ENCODE measurements at regions not wholly inside any gene's neighbourhood (a gene's known extent, or its start where the extent isn't known, plus 50 kb on each side); places are given as distances from the start of the nearest gene placed in this dataset.
"Not testable (repeated sequence)": the region's sequence is repeated elsewhere in the genome, so short reads cannot be mapped to it uniquely, and the experiment has no call there.

DNA sequence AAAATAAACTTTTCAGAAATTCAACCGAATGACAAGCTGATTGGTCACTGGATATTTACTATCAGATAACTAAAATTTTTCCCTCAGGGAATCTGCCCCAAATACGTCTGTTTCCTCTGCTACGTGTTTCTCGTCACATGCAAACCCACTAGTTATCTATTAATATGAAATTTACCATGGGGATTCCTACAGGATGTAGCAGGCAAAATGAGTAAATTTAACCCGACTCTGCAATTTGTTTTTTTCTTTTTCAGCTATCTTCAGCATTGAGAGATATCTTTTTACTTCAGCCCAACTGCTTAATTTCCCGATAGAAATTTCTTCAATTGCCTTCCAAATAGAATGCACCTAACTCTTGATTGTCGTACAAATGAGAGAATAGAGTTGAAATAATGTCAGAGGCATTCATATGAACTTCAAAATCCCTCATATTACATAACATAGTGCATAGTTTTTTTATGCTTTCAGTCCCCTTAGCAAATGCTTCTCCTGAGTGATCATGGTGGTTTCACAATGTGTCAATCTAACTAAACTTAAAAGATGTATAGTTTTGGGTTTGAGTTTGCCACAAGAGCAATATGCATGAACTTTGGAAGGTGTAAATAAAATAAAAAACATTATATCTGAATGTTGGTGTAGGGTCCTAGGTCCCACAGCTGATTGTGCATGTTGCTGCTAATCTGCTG is 913.1 kb upstream of the GRIA3 start:
- DNase-seq: no peak
- WGBS, 2 donors: 55 to 66% methylated on average over 7 of the region's 7 CpGs
- Histone ChIP-seq H3K9me3 (no peaks in the 10 kb centered on the region), H3K27ac (no peak overlapping the region), H3K4me3 (no peak overlapping the region), H3K4me1 (no peaks in the 10 kb centered on the region), H3K27me3 (no peaks in the 10 kb centered on the region), H3K36me3 (ENCODE audit: low read depth, missing control alignments) (no peaks in the 10 kb centered on the region)
- no peak for TF ChIP-seq POLR2A (IDR thresholded peaks at IDR 0.05)
- TF ChIP-seq, protein P1, sequence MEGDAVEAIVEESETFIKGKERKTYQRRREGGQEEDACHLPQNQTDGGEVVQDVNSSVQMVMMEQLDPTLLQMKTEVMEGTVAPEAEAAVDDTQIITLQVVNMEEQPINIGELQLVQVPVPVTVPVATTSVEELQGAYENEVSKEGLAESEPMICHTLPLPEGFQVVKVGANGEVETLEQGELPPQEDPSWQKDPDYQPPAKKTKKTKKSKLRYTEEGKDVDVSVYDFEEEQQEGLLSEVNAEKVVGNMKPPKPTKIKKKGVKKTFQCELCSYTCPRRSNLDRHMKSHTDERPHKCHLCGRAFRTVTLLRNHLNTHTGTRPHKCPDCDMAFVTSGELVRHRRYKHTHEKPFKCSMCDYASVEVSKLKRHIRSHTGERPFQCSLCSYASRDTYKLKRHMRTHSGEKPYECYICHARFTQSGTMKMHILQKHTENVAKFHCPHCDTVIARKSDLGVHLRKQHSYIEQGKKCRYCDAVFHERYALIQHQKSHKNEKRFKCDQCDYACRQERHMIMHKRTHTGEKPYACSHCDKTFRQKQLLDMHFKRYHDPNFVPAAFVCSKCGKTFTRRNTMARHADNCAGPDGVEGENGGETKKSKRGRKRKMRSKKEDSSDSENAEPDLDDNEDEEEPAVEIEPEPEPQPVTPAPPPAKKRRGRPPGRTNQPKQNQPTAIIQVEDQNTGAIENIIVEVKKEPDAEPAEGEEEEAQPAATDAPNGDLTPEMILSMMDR (IDR thresholded peaks at IDR 0.05): no peak
- intact Hi-C loops (cut with DNase I; ENCODE audit: low total_unique reads): no loop called here

DNA sequence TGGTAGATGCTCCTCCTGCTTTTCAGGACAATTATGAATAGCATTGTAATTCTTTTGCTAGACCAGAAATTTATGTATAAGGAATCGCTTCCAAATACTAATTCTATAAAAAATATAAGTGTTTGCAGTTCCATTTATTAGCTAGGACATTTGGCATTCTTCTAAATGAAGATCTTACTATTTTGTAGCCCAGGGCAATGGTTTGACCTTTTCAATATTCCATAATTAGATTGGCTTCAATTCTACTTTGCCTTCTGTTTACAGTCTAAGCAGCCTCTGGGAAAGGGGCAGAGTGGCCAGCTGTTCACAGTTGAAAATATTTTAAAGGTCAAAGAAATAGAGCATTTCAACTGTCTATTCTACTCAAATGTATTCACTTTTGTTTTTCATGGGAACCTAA is 912.1 kb upstream of the GRIA3 start:
- H3K4me1 ChIP-seq: no peaks in the 10 kb centered on the region
- H3K4me3 ChIP-seq: no peak overlapping the region
- no peaks in the 10 kb centered on the region for H3K9me3 ChIP-seq
- no peak for TF ChIP-seq POLR2A (IDR thresholded peaks at IDR 0.05)
- TF ChIP-seq, protein P1 (IDR thresholded peaks at IDR 0.05): no peak
- DNase-seq: no peak
- H3K27ac ChIP-seq: no peak overlapping the region
- intact Hi-C loops (cut with DNase I; ENCODE audit: low total_unique reads): no loop called here
- no peaks in the 10 kb centered on the region for H3K27me3 ChIP-seq
- no peaks in the 10 kb centered on the region for H3K36me3 ChIP-seq (ENCODE audit: low read depth, missing control alignments)
- 46 to 75% methylated on average over 1 of the region's 1 CpG for WGBS, 2 donors

DNA sequence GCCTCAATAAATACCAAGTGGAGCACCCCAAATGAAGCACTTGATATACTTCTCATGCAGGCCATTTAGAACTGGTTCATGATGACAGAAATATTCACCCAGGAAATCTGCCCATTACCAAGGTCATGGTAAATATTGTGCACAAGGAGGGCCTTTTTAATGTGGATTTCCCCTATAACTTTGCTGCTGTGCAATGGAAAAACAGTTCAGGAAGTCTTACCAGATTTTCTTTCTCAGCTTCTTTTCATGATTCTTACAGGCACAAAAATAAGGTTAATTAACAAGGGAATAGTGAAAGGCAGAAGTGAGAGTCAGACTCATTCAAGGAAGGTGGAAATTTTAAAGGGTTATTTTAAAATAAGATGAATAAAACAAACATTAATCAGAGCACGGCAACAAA is 904.3 kb upstream of the GRIA3 start:
- H3K27me3 ChIP-seq: no peaks in the 10 kb centered on the region
- DNase-seq: no peak
- no peaks in the 10 kb centered on the region for H3K4me1 ChIP-seq
- no peaks in the 10 kb centered on the region for H3K36me3 ChIP-seq (ENCODE audit: low read depth, missing control alignments)
- H3K27ac ChIP-seq: no peak overlapping the region
- no peaks in the 10 kb centered on the region for H3K9me3 ChIP-seq
- WGBS, 2 donors: 85 to 88% methylated on average over 1 of the region's 1 CpG
- no peak for TF ChIP-seq POLR2A (IDR thresholded peaks at IDR 0.05)
- TF ChIP-seq, protein P1 (IDR thresholded peaks at IDR 0.05): no peak
- intact Hi-C loops (cut with DNase I; ENCODE audit: low total_unique reads): no loop called here
- no peak overlapping the region for H3K4me3 ChIP-seq

DNA sequence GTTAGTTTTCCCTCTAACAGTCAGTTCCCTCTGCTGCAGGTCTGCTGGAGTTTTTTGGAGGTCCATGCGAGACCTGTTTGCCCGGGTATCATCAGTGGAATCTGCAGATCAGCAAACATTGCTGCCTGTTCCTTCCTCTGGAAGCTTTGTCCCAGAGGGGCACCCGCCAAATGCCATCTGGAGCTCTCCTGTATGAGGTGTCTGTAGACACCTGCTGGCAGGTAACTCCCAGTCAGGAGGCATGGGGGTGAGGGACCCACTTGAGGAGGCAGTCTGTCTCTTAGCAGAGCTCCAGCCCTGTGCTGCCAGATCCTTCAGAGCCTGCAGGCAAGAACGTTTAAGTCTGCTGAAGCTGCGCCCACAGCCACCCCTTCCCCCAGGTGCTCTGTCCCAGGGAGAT is 884.3 kb upstream of the GRIA3 start:
- H3K36me3 ChIP-seq (ENCODE audit: low read depth, missing control alignments); H3K27ac ChIP-seq; DNase-seq; H3K4me1 ChIP-seq; H3K9me3 ChIP-seq; H3K27me3 ChIP-seq; H3K4me3 ChIP-seq; intact Hi-C loops (cut with DNase I; ENCODE audit: low total_unique reads): not testable (repeated sequence)
- WGBS, 2 donors: 40 to 95% methylated on average over 1 to 3 of the region's 5 CpGs

DNA sequence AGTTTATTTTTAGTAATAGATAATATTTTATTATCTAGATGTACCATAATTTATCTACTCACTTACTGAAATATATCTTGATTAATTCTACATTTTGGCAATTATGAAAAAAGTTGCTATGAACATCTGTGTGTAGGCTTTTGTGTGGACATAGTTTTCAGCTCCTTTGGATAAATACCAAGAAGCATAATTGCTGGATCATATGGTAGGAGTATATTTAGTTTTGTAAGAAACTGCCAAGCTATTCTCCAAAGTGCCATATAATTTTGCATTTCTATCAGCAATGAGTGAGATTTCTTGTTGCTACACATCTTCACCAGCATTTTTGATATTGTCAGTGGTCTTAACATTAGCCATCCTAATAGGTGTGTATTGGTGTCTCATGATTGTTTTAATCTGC is 882.6 kb upstream of the GRIA3 start:
- Histone ChIP-seq H3K27ac (no peak overlapping the region), H3K27me3 (no peaks in the 10 kb centered on the region), H3K9me3 (no peaks in the 10 kb centered on the region), H3K36me3 (ENCODE audit: low read depth, missing control alignments) (no peaks in the 10 kb centered on the region), H3K4me3 (no peak overlapping the region), H3K4me1 (no peaks in the 10 kb centered on the region)
- no peak for TF ChIP-seq POLR2A (IDR thresholded peaks at IDR 0.05)
- TF ChIP-seq, protein P1 (IDR thresholded peaks at IDR 0.05): no peak
- DNase-seq: no peak
- intact Hi-C loops (cut with DNase I; ENCODE audit: low total_unique reads): no loop called here

Data from testis (tissue), 2 donors.